PC-9 (cell line): ENCODE measurements at regions not wholly inside any gene's neighbourhood (a gene's known extent, or its start where the extent isn't known, plus 50 kb on each side); places are given as distances from the start of the nearest gene placed in this dataset.
A peak's percentile ranks its signal among the peaks of the same experiment; 100 is the strongest.

Experiments used
- BruUV-seq: library from RNA; stranded (reverse); fragments of 400-500 nt; replicated peaks from 2 replicates; lab custom pipeline; 2021; lab: Mats Ljungman, UMichigan
- CTCF ChIA-PET: fragments of 300-600 bp; sonication (Branson Sonifier 250); formaldehyde crosslinking; loops from one replicate; lab custom pipeline; 2022; ENCODE audit warnings: antibody characterized with exemption; lab: Charles Lee
- POLR2A ChIA-PET: fragments of 300-600 bp; sonication (Branson Sonifier 250); formaldehyde crosslinking; loops from one replicate; lab custom pipeline; 2022; ENCODE audit warnings: antibody characterized with exemption; ENCODE audit not compliant: unreplicated experiment; lab: Charles Lee
- DNase-seq, 2 experiments: peaks; one replicate each; pipeline versions ENCODE4 v3.0.0 to v3.0.0-alpha.2; 2015 to 2022; ENCODE audit warnings: mixed read lengths in 1 of 2
- H2AFZ ChIP-seq: fragments of 200-600 bp; sonication (generic); 2 replicates; pipeline ENCODE4 v1.8.1; 2017; ENCODE audit warnings: antibody characterized with exemption
- H3F3A ChIP-seq: fragments of 200-600 bp; sonication (generic); 2 replicates; pipeline ENCODE4 v1.8.1; 2017; ENCODE audit warnings: antibody characterized with exemption, mild to moderate bottlenecking, low read depth; ENCODE audit not compliant: insufficient read depth
- H3K27ac ChIP-seq: fragments of 200-600 bp; sonication (generic); 2 replicates; pipeline ENCODE4 v1.6.1; 2016; ENCODE audit warnings: mixed run types
- H3K27me3 ChIP-seq: fragments of 200-600 bp; sonication (generic); 2 replicates; pipeline ENCODE4 v1.6.1; 2016; ENCODE audit warnings: low read depth, mixed run types; ENCODE audit not compliant: insufficient read depth
- H3K36me3 ChIP-seq: fragments of 200-600 bp; sonication (generic); 2 replicates; pipeline ENCODE4 v1.6.1; 2016; ENCODE audit warnings: low read depth, mixed run types
- H3K4me1 ChIP-seq: fragments of 200-600 bp; sonication (generic); replicated peaks from 2 replicates; pipeline ENCODE4 v1.6.1; 2016; ENCODE audit warnings: mixed run types; ENCODE audit not compliant: insufficient read depth
- H3K4me2 ChIP-seq: fragments of 200-600 bp; sonication (generic); 2 replicates; pipeline ENCODE4 v1.6.1; 2017; ENCODE audit warnings: mixed run types
- H3K4me3 ChIP-seq: fragments of 200-600 bp; sonication (generic); 2 replicates; pipeline ENCODE4 v1.6.1; 2016; ENCODE audit warnings: mixed run types
- H3K79me2 ChIP-seq: fragments of 200-600 bp; sonication (generic); 2 replicates; pipeline ENCODE4 v1.6.1; 2017; ENCODE audit warnings: low read depth, mixed run types
- H3K9me2 ChIP-seq: fragments of 200-600 bp; sonication (generic); 2 replicates; pipeline ENCODE4 v1.8.1; 2017; ENCODE audit warnings: mild to moderate bottlenecking; ENCODE audit not compliant: insufficient read depth
- H3K9me3 ChIP-seq: fragments of 200-600 bp; sonication (generic); 2 replicates; pipeline ENCODE4 v1.8.1; 2016; ENCODE audit warnings: low read depth; ENCODE audit not compliant: insufficient read depth
- H4K20me1 ChIP-seq: fragments of 200-600 bp; sonication (generic); 2 replicates; pipeline ENCODE4 v1.8.1; 2017; ENCODE audit not compliant: insufficient read depth
- CTCF ChIP-seq: fragments of 200-600 bp; sonication (generic); conservative IDR thresholded peaks from 2 replicates; pipeline ENCODE4 v1.6.1; 2017; ENCODE audit warnings: mixed run types, antibody characterized with exemption, mild to moderate bottlenecking, moderate library complexity
- EZH2 ChIP-seq: fragments of 200-600 bp; sonication (generic); IDR thresholded peaks from 2 replicates; pipeline ENCODE4 v1.8.0; 2017; ENCODE audit warnings: antibody characterized with exemption, low read depth
- intact Hi-C: fragments of 100-400 bp; cut with micrococcal nuclease; formaldehyde crosslinking; loops from one replicate; pipeline ENCODE4 v1.10.0; 2022; ENCODE audit not compliant: unreplicated experiment

- no peak overlapping the region for H3K4me3 ChIP-seq
- POLR2A ChIA-PET = no interaction called here
- no peaks in the 10 kb centered on the region for H3K79me2 ChIP-seq
- H3K27ac ChIP-seq = peak overlapping the region; percentile 47
- peaks cover 8% of the 10 kb centered on the region for H3F3A ChIP-seq
- TF ChIP-seq CTCF = no peak
- TF ChIP-seq EZH2 = no peak
- no peaks in the 10 kb centered on the region for H3K36me3 ChIP-seq
- H3K4me1 ChIP-seq = peaks cover 31% of the 10 kb centered on the region
- BruUV-seq = no TSS peak
- peak in 1 of 2 experiments; percentile 50 for DNase-seq
- H3K27me3 ChIP-seq = no peaks in the 10 kb centered on the region
- H4K20me1 ChIP-seq = no peaks in the 10 kb centered on the region
- CTCF ChIA-PET = no interaction called here
- H3K4me2 ChIP-seq = peak overlapping the region; percentile 50
- H2AFZ ChIP-seq = no peak overlapping the region
- no peaks in the 10 kb centered on the region for H3K9me3 ChIP-seq
- H3K9me2 ChIP-seq = no peaks in the 10 kb centered on the region
- intact Hi-C loops = no loop called here
Measured at GRCh38 chr5:124263680-124264491, 482.6 kb downstream of the ZNF608 start.

GRCh38 chr5:124262991-124263571, 483.4 kb downstream of the ZNF608 start:
- ChIA-PET POLR2A (no interaction called here), CTCF (no interaction called here)
- peak overlapping the region; percentile 47 for H3K27ac ChIP-seq
- H3K4me1 ChIP-seq = peaks cover 36% of the 10 kb centered on the region
- intact Hi-C loops = no loop called here
- H3K27me3 ChIP-seq = no peaks in the 10 kb centered on the region
- no peak overlapping the region; the same call in 1 of the 2 replicates for H2AFZ ChIP-seq
- H3K4me2 ChIP-seq = peak overlapping the region; percentile 50
- BruUV-seq = no TSS peak
- no peaks in the 10 kb centered on the region for H3K79me2 ChIP-seq
- H3K9me2 ChIP-seq = no peaks in the 10 kb centered on the region
- DNase-seq = peak in 1 of 2 experiments; percentile 67
- H4K20me1 ChIP-seq = no peaks in the 10 kb centered on the region
- no peak overlapping the region for H3K4me3 ChIP-seq
- H3K36me3 ChIP-seq = no peaks in the 10 kb centered on the region
- H3K9me3 ChIP-seq = no peaks in the 10 kb centered on the region
- peaks cover 8% of the 10 kb centered on the region for H3F3A ChIP-seq
- no peak for TF ChIP-seq EZH2
- no peak for TF ChIP-seq CTCF

- H3K27ac ChIP-seq = no peak overlapping the region
- DNase-seq = no peak
- H3F3A ChIP-seq = peaks cover 8% of the 10 kb centered on the region
- no peaks in the 10 kb centered on the region for H3K36me3 ChIP-seq
- intact Hi-C loops = no loop called here
- no peak overlapping the region; the same call in 1 of the 2 replicates for H2AFZ ChIP-seq
- TF ChIP-seq CTCF = no peak
- TF ChIP-seq EZH2 = no peak
- no peaks in the 10 kb centered on the region for H4K20me1 ChIP-seq
- no peaks in the 10 kb centered on the region for H3K27me3 ChIP-seq
- POLR2A ChIA-PET = no interaction called here
- no peak overlapping the region for H3K4me2 ChIP-seq
- H3K4me1 ChIP-seq = peaks cover 36% of the 10 kb centered on the region
- no peaks in the 10 kb centered on the region for H3K9me3 ChIP-seq
- no peaks in the 10 kb centered on the region for H3K79me2 ChIP-seq
- no peak overlapping the region for H3K4me3 ChIP-seq
- CTCF ChIA-PET = no interaction called here
- BruUV-seq = no TSS peak
- H3K9me2 ChIP-seq = no peaks in the 10 kb centered on the region
Measured at GRCh38 chr5:124262470-124262869, 484.0 kb downstream of the ZNF608 start.
